H1 (cell line): ENCODE measurements at regions not wholly inside any gene's neighbourhood (a gene's known extent, or its start where the extent isn't known, plus 50 kb on each side); places are given as distances from the start of the nearest gene placed in this dataset.

Experiments used
- CTCF ChIA-PET: fragments of 300-600 bp; sonication (Branson Sonifier 250); formaldehyde crosslinking; loops from one replicate; lab custom pipeline; 2021; ENCODE audit not compliant: partially characterized antibody; lab: Charles Lee
- POLR2A ChIA-PET: fragments of 300-600 bp; sonication (Branson Sonifier 250); formaldehyde crosslinking; loops from one replicate; lab custom pipeline; 2021; ENCODE audit warnings: inconsistent platforms; ENCODE audit not compliant: partially characterized antibody; lab: Charles Lee
- DNase-seq, 2 experiments: peaks; one replicate each; pipeline versions ENCODE4 v3.0.0 to v3.0.0-alpha.2; 2010 to 2022; ENCODE audit warnings: low spot score in 2 of 2, low read depth in 1 of 2, mixed read lengths in 1 of 2
- FAIRE-seq: peaks from 2 replicates; lab custom pipeline; 2011; peaks lifted over from hg19 to GRCh38; lab: Jason Lieb, UNC
- H2AFZ ChIP-seq: 2 replicates; pipeline ENCODE4 v1.8.1; 2012; ENCODE audit warnings: low read length, inconsistent platforms
- H2AK5ac ChIP-seq: 2 replicates; pipeline ENCODE4 v1.6.1; 2013; ENCODE audit warnings: low read depth, low read length
- H2BK120ac ChIP-seq: replicated peaks from 2 replicates; pipeline ENCODE3; 2013; ENCODE audit warnings: low read depth, low read length, inconsistent platforms
- H2BK12ac ChIP-seq: 2 replicates; pipeline ENCODE4 v1.6.1; 2013; ENCODE audit warnings: low read depth, low read length
- H2BK15ac ChIP-seq: 2 replicates; pipeline ENCODE4 v1.6.1; 2013; ENCODE audit warnings: low read length
- H2BK20ac ChIP-seq: 2 replicates; pipeline ENCODE4 v1.6.1; 2013; ENCODE audit warnings: low read length
- H2BK5ac ChIP-seq: 2 replicates; pipeline ENCODE4 v1.6.1; 2013; ENCODE audit warnings: low read depth, low read length
- H3K14ac ChIP-seq: 2 replicates; pipeline ENCODE4 v1.6.1; 2013; ENCODE audit warnings: inconsistent platforms; ENCODE audit not compliant: insufficient read length
- H3K18ac ChIP-seq: 2 replicates; pipeline ENCODE4 v1.6.1; 2013; ENCODE audit warnings: low read length; ENCODE audit errors: extremely low read depth
- H3K23ac ChIP-seq: 2 replicates; pipeline ENCODE4 v1.6.1; 2013; ENCODE audit warnings: inconsistent platforms; ENCODE audit not compliant: insufficient read length
- H3K23me2 ChIP-seq: 2 replicates; pipeline ENCODE4 v1.6.1; 2013; ENCODE audit warnings: low read depth, low read length
- H3K27ac ChIP-seq: 2 replicates; pipeline ENCODE4 v1.6.1; 2011; ENCODE audit warnings: low read depth, low read length, inconsistent platforms
- H3K27me3 ChIP-seq, 4 experiments: replicated peaks in 1 of 4; 1 replicate in 1 of 4; 2 replicates in 3 of 4; pipeline versions ENCODE4 v1.6.1 to v1.8.1; 2011 to 2013; ENCODE audit warnings: low read length in 3 of 4, mild to moderate bottlenecking in 3 of 4, inconsistent platforms in 2 of 4, mixed read lengths in 2 of 4, moderate library complexity in 1 of 4; ENCODE audit not compliant: control insufficient read depth in 3 of 4, insufficient read depth in 3 of 4; ENCODE audit errors: extremely low read depth in 1 of 4
- H3K36me3 ChIP-seq, 4 experiments: 2 replicates each; pipeline versions ENCODE4 v1.6.1 to v1.8.1; 2011 to 2013; ENCODE audit warnings: mild to moderate bottlenecking in 4 of 4, low read length in 3 of 4, moderate library complexity in 2 of 4, control low read depth in 1 of 4, inconsistent platforms in 1 of 4; ENCODE audit not compliant: insufficient read depth in 4 of 4, control insufficient read depth in 2 of 4
- H3K4ac ChIP-seq: replicated peaks from 2 replicates; pipeline ENCODE3; 2013; ENCODE audit warnings: low read length, low read depth, mixed read lengths, inconsistent platforms; ENCODE audit not compliant: insufficient read length
- H3K4me1 ChIP-seq, 4 experiments: replicated peaks in 1 of 4; 1 replicate in 1 of 4; 2 replicates in 3 of 4; pipeline versions ENCODE4 v1.6.1 to v1.8.1; 2011 to 2013; ENCODE audit warnings: low read length in 3 of 4, inconsistent platforms in 2 of 4, mixed read lengths in 1 of 4; ENCODE audit not compliant: insufficient read depth in 4 of 4, control insufficient read depth in 3 of 4
- H3K4me2 ChIP-seq, 2 experiments: 2 replicates each; pipeline versions ENCODE4 v1.6.1 to v1.8.1; 2011 to 2013; ENCODE audit warnings: low read depth in 2 of 2, low read length in 2 of 2, control low read depth in 1 of 2, inconsistent platforms in 1 of 2, mild to moderate bottlenecking in 1 of 2; ENCODE audit not compliant: insufficient read depth in 1 of 2
- H3K4me3 ChIP-seq, 4 experiments: fragments of 200-600, 300-600 bp in 1 of 4; sonication (generic), shearing (Covaris generic), sonication (Bioruptor Twin) in 1 of 4; 2 replicates each; pipeline versions ENCODE4 v1.5.1 to v1.8.1; 2011 to 2016; ENCODE audit warnings: low read length in 4 of 4, low read depth in 3 of 4, control low read depth in 2 of 4, inconsistent platforms in 2 of 4, mild to moderate bottlenecking in 2 of 4, mixed read lengths in 1 of 4, moderate library complexity in 1 of 4; ENCODE audit not compliant: insufficient read depth in 2 of 4; ENCODE audit errors: extremely low read depth in 1 of 4
- H3K56ac ChIP-seq: replicated peaks from 2 replicates; pipeline ENCODE3; 2013; ENCODE audit warnings: low read depth, mild to moderate bottlenecking, mixed read lengths, low read length, inconsistent platforms; ENCODE audit not compliant: insufficient read length
- H3K79me1 ChIP-seq: 2 replicates; pipeline ENCODE4 v1.6.1; 2013; ENCODE audit warnings: low read depth, low read length, control low read depth
- H3K79me2 ChIP-seq, 2 experiments: 2 replicates each; pipeline versions ENCODE4 v1.6.1 to v1.8.1; 2012 to 2013; ENCODE audit warnings: low read length in 2 of 2, mild to moderate bottlenecking in 2 of 2, inconsistent platforms in 1 of 2; ENCODE audit not compliant: insufficient read depth in 2 of 2, control insufficient read depth in 1 of 2
- H3K9ac ChIP-seq, 4 experiments: replicated peaks in 1 of 4; 1 replicate in 1 of 4; 2 replicates in 3 of 4; pipeline versions ENCODE4 v1.6.1 to v1.8.1; 2011 to 2013; ENCODE audit warnings: low read depth in 3 of 4, low read length in 3 of 4, control low read depth in 2 of 4, mild to moderate bottlenecking in 2 of 4, moderate library complexity in 2 of 4, inconsistent platforms in 1 of 4; ENCODE audit errors: extremely low read depth in 1 of 4
- H3K9me3 ChIP-seq, 2 experiments: 2 replicates each; pipeline versions ENCODE4 v1.6.1 to v1.8.1; 2012 to 2013; ENCODE audit warnings: mild to moderate bottlenecking in 2 of 2, moderate library complexity in 2 of 2, control low read depth in 1 of 2, inconsistent platforms in 1 of 2, low read depth in 1 of 2, low read length in 1 of 2, mixed read lengths in 1 of 2; ENCODE audit not compliant: insufficient read depth in 2 of 2
- H4K20me1 ChIP-seq, 2 experiments: replicated peaks in 1 of 2; 2 replicates each; pipeline versions ENCODE3 to v1.8.1; 2011 to 2013; ENCODE audit warnings: inconsistent platforms in 2 of 2, low read length in 2 of 2, mild to moderate bottlenecking in 1 of 2; ENCODE audit not compliant: insufficient read depth in 2 of 2, control insufficient read depth in 1 of 2
- H4K5ac ChIP-seq: 2 replicates; pipeline ENCODE4 v1.6.1; 2013; ENCODE audit warnings: low read length, low read depth, mixed read lengths, inconsistent platforms; ENCODE audit not compliant: insufficient read length
- H4K8ac ChIP-seq: 2 replicates; pipeline ENCODE4 v1.8.0; 2013; ENCODE audit warnings: mild to moderate bottlenecking, moderate library complexity, low read length, inconsistent platforms; ENCODE audit not compliant: insufficient read depth; ENCODE audit errors: extremely low read depth
- H4K91ac ChIP-seq: replicated peaks from 2 replicates; pipeline ENCODE3; 2013; ENCODE audit warnings: low read length, mixed read lengths, inconsistent platforms; ENCODE audit not compliant: insufficient read length
- HDAC6 ChIP-seq: IDR thresholded peaks from one replicate; pipeline ENCODE4 v1.7.1; 2012; ENCODE audit warnings: low read depth, mild to moderate bottlenecking, inconsistent platforms, low read length, moderate library complexity
- SP4 ChIP-seq: IDR thresholded peaks from 2 replicates; pipeline ENCODE4 v1.6.1; 2012; ENCODE audit warnings: low read length, inconsistent platforms
- WGBS, 2 experiments: shearing (Covaris generic) in 1 of 2; methylation state at CpG; one replicate each; pipeline versions ENCODE4 v1.1.6 to v1.1.7; 2013 to 2015; ENCODE audit warnings: low lambda C conversion rate in 2 of 2, mixed read lengths in 2 of 2, inconsistent platforms in 1 of 2, low coverage in 1 of 2, missing lambda C conversion rate in 1 of 2; ENCODE audit not compliant: insufficient replicate concordance in 2 of 2, insufficient coverage in 1 of 2, insufficient read length in 1 of 2; ENCODE audit errors: extremely low coverage in 1 of 2, missing lambda C conversion rate in 1 of 2; 5-methylcytosine and 5-hydroxymethylcytosine counted together

DNA sequence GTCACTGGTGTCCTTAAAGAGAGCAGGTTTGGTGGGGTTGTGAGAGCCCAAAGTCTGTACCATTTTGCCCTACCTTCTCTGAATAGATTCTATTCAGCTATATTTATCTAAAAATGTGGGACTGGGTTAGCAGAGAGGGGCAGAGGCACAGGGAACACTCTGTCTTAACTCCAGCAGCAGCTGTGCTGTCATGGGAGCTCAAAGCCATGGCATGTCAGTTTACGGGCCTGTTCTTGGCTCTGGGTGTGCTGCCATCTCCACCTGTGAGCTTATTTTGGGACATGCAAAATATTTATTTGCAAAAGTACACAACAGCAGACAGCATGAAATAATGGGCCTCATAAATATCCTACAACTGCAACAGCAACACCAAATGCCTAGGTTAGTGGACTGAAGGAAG is 129.6 kb upstream of the KCTD1 start:
- no peak overlapping the region for H2BK120ac ChIP-seq
- no peak overlapping the region for H2AFZ ChIP-seq
- 88% methylated on average over 1 of the region's 1 CpG; no CpG with 5 or more reads in 1 of the 2 experiments for WGBS, 2 experiments
- no peaks in the 10 kb centered on the region for H3K9me3 ChIP-seq
- H3K18ac ChIP-seq = no peak overlapping the region
- H3K27me3 ChIP-seq = no peaks in the 10 kb centered on the region
- H4K91ac ChIP-seq = no peak overlapping the region
- no peak overlapping the region for H2BK5ac ChIP-seq
- H3K4me2 ChIP-seq = no peak overlapping the region
- no peak overlapping the region for H3K9ac ChIP-seq
- no peak overlapping the region for H3K23ac ChIP-seq
- no peak overlapping the region for H3K4me3 ChIP-seq
- TF ChIP-seq HDAC6 = no peak
- no peak for TF ChIP-seq SP4
- no peak overlapping the region for H2BK20ac ChIP-seq
- H4K5ac ChIP-seq = no peak overlapping the region
- H2BK12ac ChIP-seq = no peak overlapping the region
- ChIA-PET CTCF (no interaction called here), POLR2A (no interaction called here)
- DNase-seq (no peak), FAIRE-seq (no peak)
- H3K27ac ChIP-seq = no peak overlapping the region
- no peak overlapping the region for H2AK5ac ChIP-seq
- H3K79me1 ChIP-seq = no peaks in the 10 kb centered on the region
- no peaks in the 10 kb centered on the region for H3K79me2 ChIP-seq
- H3K4me1 ChIP-seq = no peaks in the 10 kb centered on the region
- no peak overlapping the region for H4K8ac ChIP-seq
- H2BK15ac ChIP-seq = no peak overlapping the region
- no peaks in the 10 kb centered on the region for H4K20me1 ChIP-seq
- no peak overlapping the region for H3K14ac ChIP-seq
- no peak overlapping the region for H3K56ac ChIP-seq
- H3K4ac ChIP-seq = no peak overlapping the region
- no peaks in the 10 kb centered on the region for H3K23me2 ChIP-seq
- H3K36me3 ChIP-seq = no peaks in the 10 kb centered on the region
